Motor neuron (in vitro differentiated cells): ENCODE measurements at regions not wholly inside any gene's neighbourhood (a gene's known extent, or its start where the extent isn't known, plus 50 kb on each side); places are given as distances from the start of the nearest gene placed in this dataset.

Experiments
- ATAC-seq, 8 experiments: fragments of 200-7000 bp; cut with Tn5 transposase; replicated peaks in 6 of 8; 2 replicates each; pipeline ENCODE4 v1.8.0; 2021; ENCODE audit warnings: mild to moderate bottlenecking in 8 of 8, moderate library complexity in 8 of 8
- H3K27ac ChIP-seq, 2 donors: fragments of 250-450 bp; sonication (Bioruptor Pico); 2 replicates each; pipeline ENCODE4 v1.9.0; 2021; ENCODE audit warnings: antibody characterized with exemption in 2 of 2, mild to moderate bottlenecking in 2 of 2, moderate library complexity in 1 of 2
- H3K4me1 ChIP-seq, 2 donors: fragments of 250-450 bp; sonication (Bioruptor Pico); replicated peaks in 1 of 2; 2 replicates each; pipeline ENCODE4 v1.6.1; 2021; ENCODE audit warnings: antibody characterized with exemption in 2 of 2, mild to moderate bottlenecking in 2 of 2, moderate library complexity in 1 of 2
- H3K4me3 ChIP-seq, 5 donors: fragments of 250-450 bp; sonication (Bioruptor Pico); 2 replicates each; pipeline ENCODE4 v1.9.0; 2021; ENCODE audit warnings: antibody characterized with exemption in 5 of 5, mild to moderate bottlenecking in 5 of 5, moderate library complexity in 4 of 5
- WGBS, 10 experiments: fragments of 450-650 bp; shearing (Covaris generic); methylation state at CpG; one replicate each; pipeline ENCODE4 v1.0.0; 2022; 5-methylcytosine and 5-hydroxymethylcytosine counted together
- in situ Hi-C, 9 experiments: fragments of 400-800 bp; cut with MboI; loops; one replicate each; pipeline ENCODE4 v1.15.0; 2021; ENCODE audit warnings: low sequenced_read_pairs in 9 of 9, low pct_unique_long_range_greater_than_20kb in 2 of 9; ENCODE audit not compliant: unreplicated experiment in 9 of 9

DNA sequence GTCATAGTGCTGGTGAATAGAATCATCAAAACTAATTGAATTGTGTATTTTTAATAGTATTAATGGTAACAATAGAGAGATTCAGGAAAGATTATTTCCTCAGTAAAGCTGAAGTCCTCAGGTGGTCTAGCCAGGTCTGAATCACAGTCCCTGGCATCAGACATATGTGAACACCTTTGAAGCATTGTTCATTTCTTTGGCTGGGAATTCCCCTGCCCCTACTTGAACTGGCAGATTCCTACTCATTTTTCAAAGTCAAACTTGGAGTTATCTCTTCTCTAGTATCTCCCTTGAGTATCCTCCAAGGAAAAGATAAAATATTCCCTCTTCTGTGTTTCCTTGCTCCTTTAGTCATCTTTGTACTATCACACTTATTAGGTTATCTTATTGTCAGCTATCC is 759.8 kb downstream of the ADGRL2 start:
- in situ Hi-C loops = no loop called here
- Histone ChIP-seq H3K4me1 (peaks cover 0 to 3% of the 10 kb centered on the region in 2 donors), H3K27ac (no peak overlapping the region), H3K4me3 (no peak overlapping the region)
- no peak for ATAC-seq

DNA sequence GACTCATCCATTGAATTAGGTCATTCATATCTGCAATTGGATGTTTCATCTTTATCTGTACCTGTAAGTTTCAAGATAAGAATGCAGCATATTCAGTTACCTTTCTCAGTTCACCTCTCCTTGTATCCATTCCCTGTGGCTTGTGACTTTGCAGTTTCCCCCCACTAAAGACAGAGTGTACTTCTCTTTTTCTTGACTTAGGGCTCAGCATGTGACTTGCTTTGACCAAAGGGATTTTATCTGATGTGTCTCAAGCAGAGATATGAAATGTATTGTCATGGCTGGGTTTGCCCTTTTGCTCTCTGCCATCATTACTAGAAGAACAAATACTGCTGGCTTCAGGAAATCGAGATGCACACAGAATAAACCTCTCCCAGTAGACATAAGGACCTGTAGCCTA is 754.8 kb downstream of the ADGRL2 start:
- WGBS, 10 experiments = 0 to 88% (median 56%) methylated on average over 1 of the region's 1 CpG; no CpG with 5 or more reads in 4 of the 10 experiments
- Histone ChIP-seq H3K27ac (no peak overlapping the region), H3K4me3 (no peak overlapping the region), H3K4me1 (no peaks in the 10 kb centered on the region)
- no peak for ATAC-seq
- in situ Hi-C loops = no loop called here

DNA sequence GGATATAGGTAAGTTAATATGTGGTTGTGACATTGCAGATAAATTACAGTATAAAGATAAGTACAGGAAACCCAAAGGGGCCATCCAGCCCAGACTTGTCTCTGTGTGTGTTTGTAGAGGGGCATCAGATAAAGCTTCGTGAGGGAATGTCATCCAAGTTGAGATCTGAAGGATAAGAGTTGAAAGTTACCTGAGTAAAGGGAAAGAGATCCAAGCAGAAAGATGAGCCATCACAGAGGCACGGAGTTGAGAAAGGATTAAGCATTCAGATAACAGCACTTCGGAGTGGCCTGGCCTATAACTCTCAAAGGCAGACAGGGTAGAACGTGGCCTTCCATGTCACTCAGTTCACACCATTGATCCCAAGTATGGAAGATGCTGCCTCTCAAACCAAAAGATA is 749.1 kb downstream of the ADGRL2 start:
- no peak overlapping the region for H3K27ac ChIP-seq
- no peak for ATAC-seq
- no peak overlapping the region for H3K4me3 ChIP-seq
- no peaks in the 10 kb centered on the region for H3K4me1 ChIP-seq
- in situ Hi-C loops = no loop called here
- WGBS, 10 experiments = 0 to 91% (median 77%) methylated on average over 1 to 4 of the region's 4 CpGs; no CpG with 5 or more reads in 4 of the 10 experiments

DNA sequence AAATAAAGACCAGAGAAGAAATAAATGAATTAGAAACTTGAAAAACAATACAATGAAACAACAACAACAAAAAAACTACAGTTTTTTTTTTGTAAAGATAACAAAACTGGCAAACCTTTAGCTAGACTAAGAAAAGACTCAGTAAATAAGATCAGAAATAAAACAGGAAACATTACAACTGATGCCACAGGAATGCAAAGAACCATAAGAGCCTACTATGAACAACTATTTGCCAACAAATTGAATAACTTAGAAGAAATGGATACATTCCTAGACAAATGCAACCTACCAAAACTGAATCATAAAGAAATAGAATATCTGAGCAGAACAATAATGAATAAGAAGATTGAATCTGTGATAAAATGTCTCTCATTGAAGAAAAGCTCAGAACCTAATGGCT is 742.0 kb downstream of the ADGRL2 start:
- no peak for ATAC-seq
- no peak overlapping the region for H3K4me3 ChIP-seq
- no peak overlapping the region for H3K27ac ChIP-seq
- H3K4me1 ChIP-seq = no peaks in the 10 kb centered on the region
- in situ Hi-C loops = no loop called here

DNA sequence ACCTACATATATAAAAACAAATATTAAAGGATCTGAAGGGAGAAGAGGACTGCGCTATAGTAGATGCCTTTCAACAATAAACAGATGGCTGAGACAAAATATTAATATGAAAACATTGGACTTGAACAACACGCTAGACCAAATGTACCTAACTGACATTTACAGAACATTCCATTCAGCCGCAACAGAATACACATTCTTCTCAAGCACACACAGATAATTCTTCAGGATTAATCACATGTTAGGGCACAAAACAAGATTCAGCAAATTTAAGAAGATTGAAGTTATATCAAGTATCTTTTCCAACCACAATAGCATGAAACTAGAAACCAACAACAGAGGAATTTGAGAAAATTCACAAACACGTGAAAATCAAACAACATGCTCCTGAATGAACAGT is 741.4 kb downstream of the ADGRL2 start:
- H3K4me1 ChIP-seq = no peaks in the 10 kb centered on the region
- H3K4me3 ChIP-seq = no peak overlapping the region
- H3K27ac ChIP-seq = no peak overlapping the region
- in situ Hi-C loops = no loop called here
- 23 to 100% (median 88%) methylated on average over 3 to 4 of the region's 4 CpGs for WGBS, 10 experiments
- no peak for ATAC-seq

DNA sequence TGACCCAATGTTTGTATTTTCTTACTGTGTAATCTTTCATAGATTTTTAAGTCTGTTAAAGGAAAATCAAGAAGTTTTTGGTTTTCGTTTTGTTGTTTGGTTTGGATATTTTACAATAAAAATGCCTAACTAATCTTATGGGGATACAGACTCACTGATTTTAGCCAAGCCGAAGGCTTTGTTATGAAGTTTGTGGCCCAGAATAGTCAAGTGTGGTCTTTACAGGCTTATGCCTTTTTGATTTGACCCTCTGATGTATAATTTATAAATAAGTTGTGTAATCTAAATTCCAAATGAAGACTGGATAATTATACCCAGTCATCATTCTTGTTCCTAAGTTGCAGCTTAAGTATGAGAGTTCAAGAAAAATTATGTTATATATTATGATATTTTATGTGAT is 739.3 kb downstream of the ADGRL2 start:
- 25 to 100% (median 88%) methylated on average over 1 to 2 of the region's 2 CpGs for WGBS, 10 experiments
- in situ Hi-C loops = no loop called here
- Histone ChIP-seq H3K4me3 (no peak overlapping the region), H3K27ac (no peak overlapping the region), H3K4me1 (no peaks in the 10 kb centered on the region)
- no peak for ATAC-seq

DNA sequence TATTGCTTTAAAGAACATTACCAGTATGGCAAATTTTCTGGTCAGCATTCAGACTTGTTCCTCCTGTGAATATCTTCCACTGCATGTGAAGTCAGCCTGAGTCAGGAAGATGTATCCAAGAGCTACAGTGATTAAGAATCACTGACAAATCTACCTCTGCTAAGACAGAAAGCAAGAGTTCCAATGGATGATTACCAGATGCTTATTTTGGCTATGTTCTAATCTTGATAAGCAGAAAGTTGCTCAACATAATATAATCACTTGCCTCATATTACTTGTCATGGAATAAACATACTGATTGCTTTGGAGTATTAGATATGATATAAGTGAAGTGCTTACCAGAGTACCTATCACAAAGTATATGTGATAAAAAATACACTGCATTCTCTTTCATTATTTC is 738.1 kb downstream of the ADGRL2 start:
- H3K4me1 ChIP-seq = no peaks in the 10 kb centered on the region
- no peak overlapping the region for H3K27ac ChIP-seq
- no peak for ATAC-seq
- no peak overlapping the region for H3K4me3 ChIP-seq
- in situ Hi-C loops = no loop called here

DNA sequence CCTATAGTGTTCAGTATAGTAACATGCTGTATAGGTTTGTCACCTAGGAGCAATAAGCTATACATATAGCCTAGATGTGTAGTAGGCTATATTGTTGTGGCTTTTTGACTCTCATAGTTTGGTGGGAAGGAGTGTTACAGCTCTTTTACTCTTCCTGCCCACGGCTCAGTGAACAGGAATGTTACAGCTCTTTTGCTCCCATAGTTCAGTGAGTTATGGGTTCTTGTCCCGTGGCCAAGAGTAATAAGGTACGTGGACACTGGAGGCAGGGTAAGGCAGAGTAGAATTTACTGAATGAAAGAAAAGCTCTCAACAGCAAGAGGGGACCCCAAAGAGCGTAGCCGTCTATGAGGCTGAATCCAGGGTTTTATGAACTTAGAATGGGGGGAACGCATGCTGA is 734.3 kb downstream of the ADGRL2 start:
- no peak for ATAC-seq
- WGBS, 10 experiments = 14 to 92% (median 74%) methylated on average over 2 to 6 of the region's 6 CpGs; no CpG with 5 or more reads in 2 of the 10 experiments

DNA sequence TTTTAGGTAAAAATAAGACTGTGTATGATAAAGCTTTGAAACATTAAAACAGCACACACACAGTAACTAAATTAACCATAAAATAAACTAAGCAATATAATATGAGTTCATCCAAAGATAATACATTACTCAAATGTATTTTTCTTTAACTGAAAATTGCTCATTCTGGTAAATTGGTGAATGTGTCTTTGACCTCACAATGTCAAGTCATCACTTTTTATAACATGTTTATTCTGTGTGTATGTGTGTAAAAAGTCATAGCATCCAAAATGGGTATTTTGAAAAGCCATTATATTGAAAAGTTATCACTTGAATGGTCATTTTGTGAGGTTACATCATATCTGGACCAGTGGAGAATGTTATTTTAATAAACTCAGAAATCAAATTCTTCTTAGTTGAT is 724.6 kb downstream of the ADGRL2 start:
- no peak overlapping the region for H3K4me3 ChIP-seq
- in situ Hi-C loops = no loop called here
- H3K4me1 ChIP-seq = no peaks in the 10 kb centered on the region
- ATAC-seq = no peak
- no peak overlapping the region for H3K27ac ChIP-seq

More for the DNA sequence above, 734.3 kb downstream of the ADGRL2 start:
- H3K27ac ChIP-seq = no peak overlapping the region
- in situ Hi-C loops = no loop called here
- no peaks in the 10 kb centered on the region for H3K4me1 ChIP-seq
- H3K4me3 ChIP-seq = no peak overlapping the region

DNA sequence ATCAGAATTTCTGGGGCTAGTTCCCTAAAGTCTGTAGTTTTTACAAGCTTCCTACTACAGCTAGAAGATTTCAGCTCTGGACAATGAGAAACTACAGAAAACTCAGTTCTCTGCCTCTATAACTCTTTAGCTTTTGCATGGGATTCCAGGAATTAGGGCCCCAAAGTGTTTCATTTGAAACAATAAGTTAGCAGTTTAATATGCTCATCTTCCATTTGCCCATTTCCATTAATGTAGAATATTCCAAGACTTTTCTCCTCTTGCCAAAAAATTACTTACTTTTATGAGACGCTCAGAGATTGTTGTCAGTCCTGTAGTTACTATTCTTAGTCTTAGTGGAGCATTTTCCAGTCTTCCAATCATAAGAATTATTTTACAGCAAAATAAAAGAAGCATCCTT is 719.9 kb downstream of the ADGRL2 start:
- no peak overlapping the region for H3K4me3 ChIP-seq
- 6 to 100% (median 80%) methylated on average over 1 of the region's 1 CpG; no CpG with 5 or more reads in 3 of the 10 experiments for WGBS, 10 experiments
- no peak overlapping the region for H3K27ac ChIP-seq
- in situ Hi-C loops = no loop called here
- peaks cover 0 to 4% of the 10 kb centered on the region in 2 donors for H3K4me1 ChIP-seq
- ATAC-seq = no peak

DNA sequence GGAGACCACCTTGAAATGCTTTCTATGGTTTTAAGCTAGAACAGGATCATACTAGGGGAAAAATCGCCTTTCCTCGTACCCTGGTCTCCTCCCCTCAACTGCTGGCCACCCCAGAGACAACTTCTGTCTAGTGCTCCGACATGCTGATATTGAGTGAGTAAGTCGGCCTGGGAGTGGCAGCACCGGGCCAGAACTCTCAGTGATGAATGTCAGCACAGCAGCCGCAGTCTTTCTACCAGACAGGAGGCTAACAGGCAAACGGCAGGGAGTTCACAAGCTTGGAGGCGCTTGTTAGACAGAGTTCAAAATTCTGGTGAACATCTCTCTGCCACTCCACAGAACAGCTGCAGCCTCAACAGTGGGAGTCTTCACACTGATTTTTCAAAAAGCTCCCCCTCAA is 716.9 kb downstream of the ADGRL2 start:
- WGBS, 10 experiments = 2 to 94% (median 51%) methylated on average over 2 to 8 of the region's 8 CpGs; no CpG with 5 or more reads in 1 of the 10 experiments
- no peak overlapping the region for H3K27ac ChIP-seq
- peaks cover 0 to 6% of the 10 kb centered on the region in 2 donors for H3K4me1 ChIP-seq
- H3K4me3 ChIP-seq = no peak overlapping the region
- ATAC-seq = peak; percentile 16 to 76 (median 59)
- in situ Hi-C loops = no loop called here

DNA sequence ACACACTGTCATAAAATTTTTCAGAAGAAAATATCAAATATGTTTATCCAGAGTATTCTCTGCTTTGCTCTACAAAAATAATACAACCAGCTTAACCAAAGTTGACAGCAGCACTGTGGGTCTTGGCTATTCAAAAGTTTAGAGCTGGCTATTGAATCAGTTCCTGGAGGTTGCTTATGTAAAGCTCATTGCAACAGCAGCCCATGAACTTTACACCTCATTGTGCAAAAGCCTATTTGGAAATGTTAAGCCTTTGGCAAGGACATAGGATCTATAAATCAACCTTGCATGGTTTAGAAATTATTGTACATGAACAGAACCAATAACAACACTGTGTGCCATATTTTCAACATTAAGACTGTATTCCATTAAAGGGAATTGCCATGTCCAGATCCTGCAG is 714.9 kb downstream of the ADGRL2 start:
- no peak overlapping the region for H3K27ac ChIP-seq
- in situ Hi-C loops = no loop called here
- H3K4me3 ChIP-seq = no peak overlapping the region
- peaks cover 0 to 6% of the 10 kb centered on the region in 2 donors for H3K4me1 ChIP-seq
- no peak for ATAC-seq

DNA sequence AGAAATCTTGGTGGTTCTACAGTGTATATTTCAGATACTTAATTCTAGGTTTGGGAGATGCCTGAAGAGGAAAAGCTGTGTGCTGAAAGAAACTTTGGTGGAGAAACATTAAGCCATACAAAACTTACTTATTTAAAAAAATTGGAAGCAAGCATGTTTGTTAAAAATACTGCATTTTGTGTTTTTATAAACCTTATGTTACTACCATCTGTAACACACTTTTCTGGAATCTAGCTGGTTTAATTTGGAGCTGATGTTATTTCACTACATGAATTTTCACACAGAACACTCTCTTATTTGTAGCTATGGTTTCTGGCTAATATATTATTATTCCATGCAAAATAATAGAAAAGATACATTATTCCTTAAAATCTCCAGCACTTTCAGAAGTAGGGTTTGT is 710.7 kb downstream of the ADGRL2 start:
- no peak overlapping the region for H3K27ac ChIP-seq
- H3K4me1 ChIP-seq = peaks cover 0 to 6% of the 10 kb centered on the region in 2 donors
- ATAC-seq = no peak
- in situ Hi-C loops = no loop called here
- no peak overlapping the region for H3K4me3 ChIP-seq

DNA sequence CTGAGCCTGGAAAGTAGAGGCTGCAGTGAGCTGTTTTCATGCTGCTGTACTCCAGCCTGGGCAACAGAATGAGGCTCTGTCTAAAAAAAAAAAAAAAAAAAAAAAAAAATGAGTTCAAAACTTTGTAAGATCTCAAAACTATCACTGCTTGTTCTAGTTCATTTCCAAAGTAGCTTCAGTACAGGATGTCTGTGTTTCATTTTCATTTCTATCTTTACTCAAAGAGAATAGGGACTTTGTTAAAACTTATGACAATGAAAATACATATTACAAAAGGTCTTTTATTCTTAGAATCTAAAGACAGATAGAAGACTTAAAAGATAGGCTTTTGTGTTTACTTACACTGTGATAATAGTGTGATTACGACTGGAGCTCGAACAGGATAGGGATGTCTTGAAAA is 709.7 kb downstream of the ADGRL2 start:
- WGBS, 10 experiments = 0 to 100% (median 84%) methylated on average over 1 to 2 of the region's 2 CpGs; no CpG with 5 or more reads in 1 of the 10 experiments
- no peak overlapping the region for H3K4me3 ChIP-seq
- H3K4me1 ChIP-seq = peaks cover 0 to under 1% of the 10 kb centered on the region in 2 donors
- in situ Hi-C loops = no loop called here
- no peak overlapping the region for H3K27ac ChIP-seq
- ATAC-seq = no peak

DNA sequence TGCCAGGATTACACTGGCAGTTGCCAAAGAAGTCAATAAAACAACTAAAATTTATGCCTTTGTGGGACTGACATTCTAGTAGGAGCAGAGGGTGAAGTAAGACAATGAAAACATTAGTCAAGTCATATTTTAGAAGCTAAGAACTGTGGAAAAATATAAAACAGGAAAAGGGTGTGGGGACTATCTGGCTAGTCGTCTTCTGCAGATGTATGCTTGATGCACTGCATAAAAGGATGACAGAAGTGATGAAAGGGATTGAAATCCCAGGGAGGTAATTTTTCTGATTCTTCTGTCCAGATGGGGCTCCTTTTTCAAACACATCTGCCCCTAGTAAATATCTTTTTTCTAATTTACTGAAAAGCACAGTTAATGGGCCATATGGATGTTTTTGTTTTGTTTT is 706.3 kb downstream of the ADGRL2 start:
- in situ Hi-C loops = no loop called here
- Histone ChIP-seq H3K4me1 (no peaks in the 10 kb centered on the region), H3K4me3 (no peak overlapping the region), H3K27ac (no peak overlapping the region)
- WGBS, 10 experiments = 0 to 100% (median 35%) methylated on average over 1 of the region's 1 CpG; no CpG with 5 or more reads in 4 of the 10 experiments
- ATAC-seq = no peak
